ENCODE measurements at regions not wholly inside any gene's neighbourhood (a gene's known extent, or its start where the extent isn't known, plus 50 kb on each side); places are given as distances from the start of the nearest gene placed in this dataset.

DNA sequence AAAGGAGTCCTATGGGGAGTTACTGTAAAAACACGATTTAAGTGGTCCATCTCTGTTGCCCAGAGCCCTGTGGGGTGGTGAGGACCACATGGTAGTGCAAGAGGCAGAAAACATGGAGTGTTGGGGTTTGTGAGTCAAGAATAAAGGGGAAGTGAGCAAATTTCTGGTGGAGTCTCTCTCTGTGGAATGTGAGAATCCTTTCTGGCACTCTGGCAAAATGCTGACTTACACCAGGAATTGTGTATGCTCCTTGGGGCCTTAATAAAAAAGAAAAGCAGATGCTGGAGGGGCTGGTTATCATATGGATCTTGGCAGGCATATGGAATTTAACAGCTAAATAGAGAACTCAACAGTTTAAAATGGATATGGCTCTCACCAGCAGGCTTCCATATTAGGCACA is 486.0 kb downstream of the TNS3 start:
- TF ChIP-seq POLR2A (IDR thresholded peaks at IDR 0.05): no peak
- TF ChIP-seq, protein P1, sequence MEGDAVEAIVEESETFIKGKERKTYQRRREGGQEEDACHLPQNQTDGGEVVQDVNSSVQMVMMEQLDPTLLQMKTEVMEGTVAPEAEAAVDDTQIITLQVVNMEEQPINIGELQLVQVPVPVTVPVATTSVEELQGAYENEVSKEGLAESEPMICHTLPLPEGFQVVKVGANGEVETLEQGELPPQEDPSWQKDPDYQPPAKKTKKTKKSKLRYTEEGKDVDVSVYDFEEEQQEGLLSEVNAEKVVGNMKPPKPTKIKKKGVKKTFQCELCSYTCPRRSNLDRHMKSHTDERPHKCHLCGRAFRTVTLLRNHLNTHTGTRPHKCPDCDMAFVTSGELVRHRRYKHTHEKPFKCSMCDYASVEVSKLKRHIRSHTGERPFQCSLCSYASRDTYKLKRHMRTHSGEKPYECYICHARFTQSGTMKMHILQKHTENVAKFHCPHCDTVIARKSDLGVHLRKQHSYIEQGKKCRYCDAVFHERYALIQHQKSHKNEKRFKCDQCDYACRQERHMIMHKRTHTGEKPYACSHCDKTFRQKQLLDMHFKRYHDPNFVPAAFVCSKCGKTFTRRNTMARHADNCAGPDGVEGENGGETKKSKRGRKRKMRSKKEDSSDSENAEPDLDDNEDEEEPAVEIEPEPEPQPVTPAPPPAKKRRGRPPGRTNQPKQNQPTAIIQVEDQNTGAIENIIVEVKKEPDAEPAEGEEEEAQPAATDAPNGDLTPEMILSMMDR (IDR thresholded peaks at IDR 0.05): no peak

Data from heart left ventricle (tissue), 13 donors.